SU-DHL-6 (cell line): ENCODE measurements at regions not wholly inside any gene's neighbourhood (a gene's known extent, or its start where the extent isn't known, plus 50 kb on each side); places are given as distances from the start of the nearest gene placed in this dataset.

Experiments used
- EZH2phosphoT487 ChIP-seq: fragments of 200-600 bp; sonication (generic), shearing (Covaris generic); conservative IDR thresholded peaks from 2 replicates; pipeline ENCODE4 v1.6.1; 2018; ENCODE audit warnings: mild to moderate bottlenecking, antibody characterized with exemption, low read length, moderate library complexity, mixed read lengths
- TF ChIP-seq, protein P1 (sequence below): fragments of 200-600 bp; sonication (generic); IDR thresholded peaks from one replicate; pipeline ENCODE4 v1.5.1; 2017; ENCODE audit warnings: antibody characterized with exemption, mild to moderate bottlenecking, low read length, moderate library complexity; ENCODE audit not compliant: insufficient read depth, poor library complexity, severe bottlenecking

DNA sequence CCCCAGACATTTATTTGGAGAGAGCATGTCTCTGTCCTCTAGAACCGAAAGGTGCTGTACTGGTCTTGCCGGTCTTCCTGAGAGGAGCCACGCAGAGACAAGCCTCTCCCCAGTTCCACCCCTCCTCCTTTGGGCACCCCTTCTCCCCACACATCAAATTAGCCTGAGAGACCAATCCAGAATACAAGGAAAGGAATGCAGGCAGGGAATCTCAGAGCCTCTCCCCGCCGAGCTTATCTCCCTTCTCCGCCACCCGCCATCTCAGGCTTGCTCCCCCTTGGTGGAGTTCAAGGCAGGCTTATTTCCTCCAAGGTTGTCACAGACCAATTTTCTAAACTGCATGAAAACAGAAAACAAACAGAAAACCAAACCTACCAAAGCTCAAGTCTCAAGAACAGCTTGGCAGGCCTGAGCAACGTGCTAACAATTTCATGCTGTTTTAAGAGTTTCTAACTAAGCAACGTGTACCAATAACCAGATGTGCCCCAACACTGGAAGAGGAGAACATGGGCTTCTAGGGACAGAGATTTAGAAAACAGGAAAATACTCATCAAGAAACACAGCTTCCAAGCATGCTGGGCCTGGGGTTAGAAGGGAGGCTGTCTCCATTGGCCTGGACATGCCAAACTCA, 124.5 kb upstream of the PKDCC start:
- TF ChIP-seq, protein P1, sequence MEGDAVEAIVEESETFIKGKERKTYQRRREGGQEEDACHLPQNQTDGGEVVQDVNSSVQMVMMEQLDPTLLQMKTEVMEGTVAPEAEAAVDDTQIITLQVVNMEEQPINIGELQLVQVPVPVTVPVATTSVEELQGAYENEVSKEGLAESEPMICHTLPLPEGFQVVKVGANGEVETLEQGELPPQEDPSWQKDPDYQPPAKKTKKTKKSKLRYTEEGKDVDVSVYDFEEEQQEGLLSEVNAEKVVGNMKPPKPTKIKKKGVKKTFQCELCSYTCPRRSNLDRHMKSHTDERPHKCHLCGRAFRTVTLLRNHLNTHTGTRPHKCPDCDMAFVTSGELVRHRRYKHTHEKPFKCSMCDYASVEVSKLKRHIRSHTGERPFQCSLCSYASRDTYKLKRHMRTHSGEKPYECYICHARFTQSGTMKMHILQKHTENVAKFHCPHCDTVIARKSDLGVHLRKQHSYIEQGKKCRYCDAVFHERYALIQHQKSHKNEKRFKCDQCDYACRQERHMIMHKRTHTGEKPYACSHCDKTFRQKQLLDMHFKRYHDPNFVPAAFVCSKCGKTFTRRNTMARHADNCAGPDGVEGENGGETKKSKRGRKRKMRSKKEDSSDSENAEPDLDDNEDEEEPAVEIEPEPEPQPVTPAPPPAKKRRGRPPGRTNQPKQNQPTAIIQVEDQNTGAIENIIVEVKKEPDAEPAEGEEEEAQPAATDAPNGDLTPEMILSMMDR = no peak
- TF ChIP-seq EZH2phosphoT487 = no peak
